ENCODE measurements at regions not wholly inside any gene's neighbourhood (a gene's known extent, or its start where the extent isn't known, plus 50 kb on each side); places are given as distances from the start of the nearest gene placed in this dataset.

DNA sequence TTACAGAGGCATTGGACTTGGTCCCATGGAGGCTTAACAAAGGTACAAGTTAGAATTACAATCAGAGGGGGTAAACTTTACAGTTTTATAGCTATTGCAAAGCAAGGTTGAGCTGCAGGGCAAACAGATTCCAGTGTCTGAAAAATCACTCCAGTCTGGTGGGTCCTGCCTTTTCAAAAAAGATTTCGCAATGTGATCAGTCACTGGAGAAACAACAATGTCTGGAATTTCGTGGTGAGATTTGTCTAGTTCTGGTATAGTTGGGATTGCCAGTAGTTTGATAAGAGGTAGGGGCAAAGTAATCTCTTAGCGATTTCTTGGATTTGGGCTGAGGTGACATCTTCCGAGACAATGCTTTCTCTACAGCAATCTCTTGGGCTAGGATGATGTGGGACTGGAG, 1198.2 kb upstream of the PCDH9 start:
- Histone ChIP-seq H3K4me3 (ENCODE audit: low read depth in 1 of 3, low read length in 3 of 3) (no peak overlapping the region), H3K36me3 (ENCODE audit: control insufficient read depth in 4 of 4, insufficient read depth in 3 of 4, low read depth in 1 of 4, low read length in 3 of 4) (no peaks in the 10 kb centered on the region), H3K9ac (ENCODE audit: low read depth in 1 of 2, low read length in 2 of 2) (no peak overlapping the region), H3K9me3 (ENCODE audit: control insufficient read depth in 4 of 4, low read length in 3 of 4) (no peaks in the 10 kb centered on the region), H3K4me1 (ENCODE audit: control insufficient read depth in 4 of 4, insufficient read depth in 4 of 4, low read length in 3 of 4) (no peaks in the 10 kb centered on the region), H3K27me3 (ENCODE audit: control insufficient read depth in 4 of 4, insufficient read depth in 4 of 4, low read length in 3 of 4) (no peaks in the 10 kb centered on the region), H3K27ac (ENCODE audit: low read depth in 1 of 2, low read length in 2 of 2) (no peak overlapping the region)
- DNase-seq (ENCODE audit: low spot score): no peak
- TF ChIP-seq, protein P1, sequence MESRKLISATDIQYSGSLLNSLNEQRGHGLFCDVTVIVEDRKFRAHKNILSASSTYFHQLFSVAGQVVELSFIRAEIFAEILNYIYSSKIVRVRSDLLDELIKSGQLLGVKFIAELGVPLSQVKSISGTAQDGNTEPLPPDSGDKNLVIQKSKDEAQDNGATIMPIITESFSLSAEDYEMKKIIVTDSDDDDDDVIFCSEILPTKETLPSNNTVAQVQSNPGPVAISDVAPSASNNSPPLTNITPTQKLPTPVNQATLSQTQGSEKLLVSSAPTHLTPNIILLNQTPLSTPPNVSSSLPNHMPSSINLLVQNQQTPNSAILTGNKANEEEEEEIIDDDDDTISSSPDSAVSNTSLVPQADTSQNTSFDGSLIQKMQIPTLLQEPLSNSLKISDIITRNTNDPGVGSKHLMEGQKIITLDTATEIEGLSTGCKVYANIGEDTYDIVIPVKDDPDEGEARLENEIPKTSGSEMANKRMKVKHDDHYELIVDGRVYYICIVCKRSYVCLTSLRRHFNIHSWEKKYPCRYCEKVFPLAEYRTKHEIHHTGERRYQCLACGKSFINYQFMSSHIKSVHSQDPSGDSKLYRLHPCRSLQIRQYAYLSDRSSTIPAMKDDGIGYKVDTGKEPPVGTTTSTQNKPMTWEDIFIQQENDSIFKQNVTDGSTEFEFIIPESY (IDR thresholded peaks at IDR 0.05): no peak
- TF ChIP-seq GABPA (IDR thresholded peaks at IDR 0.05 in 1 of 2, conservative IDR thresholded peaks at IDR 0.05 in 1 of 2) (no peak), EGR1 (IDR thresholded peaks at IDR 0.05; ENCODE audit: low read depth in 2 of 2) (no peak), CTCF (IDR thresholded peaks at IDR 0.05; ENCODE audit: low read depth, low read length, missing input control) (no peak), NR2F2 (IDR thresholded peaks at IDR 0.05) (no peak), RAD21 (IDR thresholded peaks at IDR 0.05) (no peak), HNF4A (conservative IDR thresholded peaks at IDR 0.05) (no peak), FOXA2 (IDR thresholded peaks at IDR 0.05) (no peak), MAX (IDR thresholded peaks at IDR 0.05) (no peak), RXRA (IDR thresholded peaks at IDR 0.05) (no peak), HNF4G (IDR thresholded peaks at IDR 0.05) (no peak), YY1 (IDR thresholded peaks at IDR 0.05) (no peak)
- WGBS: 79% methylated on average over 4 of the region's 4 CpGs

DNA sequence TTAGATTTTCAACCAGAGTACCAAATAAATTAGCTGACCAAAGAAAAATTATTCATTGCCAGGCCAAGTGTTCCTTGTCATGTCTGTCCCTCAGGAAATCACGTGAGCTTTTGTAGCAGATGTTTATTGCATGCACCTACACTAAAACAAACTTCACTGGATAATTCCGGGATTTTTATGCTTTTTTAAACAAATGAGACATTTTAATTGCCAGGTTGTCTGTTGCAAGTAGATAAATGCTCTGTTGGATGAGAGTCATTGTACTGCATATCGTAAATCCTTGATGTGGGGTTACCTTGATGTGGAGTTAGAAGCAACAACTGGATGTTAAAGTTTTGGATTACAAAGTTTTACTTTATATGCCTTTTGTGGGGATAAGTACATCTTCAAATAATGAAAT, 1187.7 kb upstream of the PCDH9 start:
- H3K27me3 ChIP-seq (ENCODE audit: control insufficient read depth in 4 of 4, insufficient read depth in 4 of 4, low read length in 3 of 4): no peaks in the 10 kb centered on the region
- H3K27ac ChIP-seq (ENCODE audit: low read depth in 1 of 2, low read length in 2 of 2): no peak overlapping the region
- no peaks in the 10 kb centered on the region for H3K4me1 ChIP-seq (ENCODE audit: control insufficient read depth in 4 of 4, insufficient read depth in 4 of 4, low read length in 3 of 4)
- TF ChIP-seq GABPA (IDR thresholded peaks at IDR 0.05 in 1 of 2, conservative IDR thresholded peaks at IDR 0.05 in 1 of 2) (no peak), CTCF (IDR thresholded peaks at IDR 0.05; ENCODE audit: low read depth, low read length, missing input control) (no peak), HNF4A (conservative IDR thresholded peaks at IDR 0.05) (no peak), JUND (IDR thresholded peaks at IDR 0.05) (no peak), RXRA (IDR thresholded peaks at IDR 0.05) (no peak), NR2F2 (IDR thresholded peaks at IDR 0.05) (no peak), EGR1 (IDR thresholded peaks at IDR 0.05; ENCODE audit: low read depth in 2 of 2) (no peak), HNF4G (IDR thresholded peaks at IDR 0.05) (no peak), MAX (IDR thresholded peaks at IDR 0.05) (no peak), FOXA1 (IDR thresholded peaks at IDR 0.05) (no peak), SP1 (IDR thresholded peaks at IDR 0.05) (no peak), FOXA2 (IDR thresholded peaks at IDR 0.05) (no peak), TAF1 (conservative IDR thresholded peaks at IDR 0.05) (no peak), YY1 (IDR thresholded peaks at IDR 0.05) (no peak)
- TF ChIP-seq, protein P2, sequence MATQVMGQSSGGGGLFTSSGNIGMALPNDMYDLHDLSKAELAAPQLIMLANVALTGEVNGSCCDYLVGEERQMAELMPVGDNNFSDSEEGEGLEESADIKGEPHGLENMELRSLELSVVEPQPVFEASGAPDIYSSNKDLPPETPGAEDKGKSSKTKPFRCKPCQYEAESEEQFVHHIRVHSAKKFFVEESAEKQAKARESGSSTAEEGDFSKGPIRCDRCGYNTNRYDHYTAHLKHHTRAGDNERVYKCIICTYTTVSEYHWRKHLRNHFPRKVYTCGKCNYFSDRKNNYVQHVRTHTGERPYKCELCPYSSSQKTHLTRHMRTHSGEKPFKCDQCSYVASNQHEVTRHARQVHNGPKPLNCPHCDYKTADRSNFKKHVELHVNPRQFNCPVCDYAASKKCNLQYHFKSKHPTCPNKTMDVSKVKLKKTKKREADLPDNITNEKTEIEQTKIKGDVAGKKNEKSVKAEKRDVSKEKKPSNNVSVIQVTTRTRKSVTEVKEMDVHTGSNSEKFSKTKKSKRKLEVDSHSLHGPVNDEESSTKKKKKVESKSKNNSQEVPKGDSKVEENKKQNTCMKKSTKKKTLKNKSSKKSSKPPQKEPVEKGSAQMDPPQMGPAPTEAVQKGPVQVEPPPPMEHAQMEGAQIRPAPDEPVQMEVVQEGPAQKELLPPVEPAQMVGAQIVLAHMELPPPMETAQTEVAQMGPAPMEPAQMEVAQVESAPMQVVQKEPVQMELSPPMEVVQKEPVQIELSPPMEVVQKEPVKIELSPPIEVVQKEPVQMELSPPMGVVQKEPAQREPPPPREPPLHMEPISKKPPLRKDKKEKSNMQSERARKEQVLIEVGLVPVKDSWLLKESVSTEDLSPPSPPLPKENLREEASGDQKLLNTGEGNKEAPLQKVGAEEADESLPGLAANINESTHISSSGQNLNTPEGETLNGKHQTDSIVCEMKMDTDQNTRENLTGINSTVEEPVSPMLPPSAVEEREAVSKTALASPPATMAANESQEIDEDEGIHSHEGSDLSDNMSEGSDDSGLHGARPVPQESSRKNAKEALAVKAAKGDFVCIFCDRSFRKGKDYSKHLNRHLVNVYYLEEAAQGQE (IDR thresholded peaks at IDR 0.05): no peak
- TF ChIP-seq, protein P3, sequence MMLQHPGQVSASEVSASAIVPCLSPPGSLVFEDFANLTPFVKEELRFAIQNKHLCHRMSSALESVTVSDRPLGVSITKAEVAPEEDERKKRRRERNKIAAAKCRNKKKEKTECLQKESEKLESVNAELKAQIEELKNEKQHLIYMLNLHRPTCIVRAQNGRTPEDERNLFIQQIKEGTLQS (IDR thresholded peaks at IDR 0.05): no peak
- H3K9me3 ChIP-seq (ENCODE audit: control insufficient read depth in 4 of 4, low read length in 3 of 4): peaks cover 0 to 3% (median 0%) of the 10 kb centered on the region in 4 donors
- H3K36me3 ChIP-seq (ENCODE audit: control insufficient read depth in 4 of 4, insufficient read depth in 3 of 4, low read depth in 1 of 4, low read length in 3 of 4): no peaks in the 10 kb centered on the region
- no peak overlapping the region for H3K9ac ChIP-seq (ENCODE audit: low read depth in 1 of 2, low read length in 2 of 2)
- H3K4me3 ChIP-seq (ENCODE audit: low read depth in 1 of 3, low read length in 3 of 3): no peak overlapping the region
- DNase-seq (ENCODE audit: low spot score): no peak
- 65% methylated on average over 3 of the region's 3 CpGs for WGBS
